Right cardiac atrium (tissue), 5 donors: ENCODE measurements at regions not wholly inside any gene's neighbourhood (a gene's known extent, or its start where the extent isn't known, plus 50 kb on each side); places are given as distances from the start of the nearest gene placed in this dataset.

Experiments
- ATAC-seq, 2 donors: fragments of 200-7000 bp; cut with Tn5 transposase; one replicate each; pipeline versions ENCODE4 v1.8.0 to v1.9.1; 2020; ENCODE audit warnings: moderate library complexity in 2 of 2, mild to moderate bottlenecking in 1 of 2
- DNase-seq, 3 donors: peaks; one replicate each; pipeline ENCODE4 v3.0.0-alpha.2; 2020
- H3K27ac ChIP-seq: one replicate; pipeline ENCODE4 v1.5.1; 2013; ENCODE audit warnings: mild to moderate bottlenecking, low read length, control low read depth, moderate library complexity
- H3K27me3 ChIP-seq: one replicate; pipeline ENCODE4 v1.6.1; 2013; ENCODE audit not compliant: control insufficient read depth, insufficient read depth
- H3K4me1 ChIP-seq: one replicate; pipeline ENCODE4 v1.6.1; 2013; ENCODE audit warnings: low read length; ENCODE audit not compliant: control insufficient read depth, insufficient read depth
- H3K4me3 ChIP-seq: one replicate; pipeline ENCODE4 v1.5.1; 2013; ENCODE audit warnings: low read length, control low read depth
- H3K9me3 ChIP-seq: one replicate; pipeline ENCODE4 v1.6.1; 2013; ENCODE audit warnings: low read length; ENCODE audit not compliant: control insufficient read depth
- WGBS: extraction: QIAGEN DNeasy Blood & Tissue Kit; methylation state at CpG from one replicate; pipeline ENCODE4 v1.1.7; 2013; 5-methylcytosine and 5-hydroxymethylcytosine counted together
- intact Hi-C, 4 donors: fragments of 100-400 bp; cut with DNase I; formaldehyde crosslinking; loops; one replicate each; pipeline versions ENCODE4 v1.11.0 to v1.14.0; 2022 to 2023
- donor health status: healthy with polysubstance abuse.
- donor health status: DM: no; HTN: yes; CAD: no.
- donor health status: DM: no; HTN: no; CAD: no.
- donor health status: DM: no; HTN: yes; CAD: no; lungs with severe emphysema.
- donor health status: DM: yes; HTN: yes; CAD: no.

- Histone ChIP-seq H3K4me3 (no peak overlapping the region), H3K27me3 (no peaks in the 10 kb centered on the region), H3K9me3 (no peaks in the 10 kb centered on the region), H3K27ac (no peak overlapping the region), H3K4me1 (peaks cover 3% of the 10 kb centered on the region)
- DNase-seq: no peak
- intact Hi-C loops: no loop called here
- no peak for ATAC-seq
- 91% methylated on average over 13 of the region's 13 CpGs for WGBS
Observed at GRCh38 chr2:216808805-216809425, 50.9 kb downstream of the TNP1 start.

GRCh38 chr2:216807857-216808272 lies 52.0 kb downstream of the TNP1 start:
- ATAC-seq (no peak), DNase-seq (peak in 2 of 3 donors; percentile 56 to 58)
- intact Hi-C loops: no loop called here
- no peak overlapping the region for H3K4me3 ChIP-seq
- H3K27ac ChIP-seq: no peak overlapping the region
- no peaks in the 10 kb centered on the region for H3K9me3 ChIP-seq
- WGBS: 65% methylated on average over 7 of the region's 7 CpGs
- no peaks in the 10 kb centered on the region for H3K27me3 ChIP-seq
- peaks cover 8% of the 10 kb centered on the region for H3K4me1 ChIP-seq

- WGBS: 74% methylated on average over 10 of the region's 10 CpGs
- Histone ChIP-seq H3K4me3 (no peak overlapping the region), H3K9me3 (no peaks in the 10 kb centered on the region), H3K4me1 (peaks cover 20% of the 10 kb centered on the region), H3K27me3 (no peaks in the 10 kb centered on the region), H3K27ac (peak overlapping the region; percentile 8)
- intact Hi-C loops: loop anchor here in 1 of 4 donors (5.0 kb wide), 1 partner anchor 238 kb away; no protein-coding TSS in a partner anchor
- ATAC-seq (peak; percentile 37 to 56), DNase-seq (peak; percentile 44 to 75 (median 72))
Observed at GRCh38 chr2:216804357-216805350, 55.2 kb downstream of the TNP1 start.

DNA sequence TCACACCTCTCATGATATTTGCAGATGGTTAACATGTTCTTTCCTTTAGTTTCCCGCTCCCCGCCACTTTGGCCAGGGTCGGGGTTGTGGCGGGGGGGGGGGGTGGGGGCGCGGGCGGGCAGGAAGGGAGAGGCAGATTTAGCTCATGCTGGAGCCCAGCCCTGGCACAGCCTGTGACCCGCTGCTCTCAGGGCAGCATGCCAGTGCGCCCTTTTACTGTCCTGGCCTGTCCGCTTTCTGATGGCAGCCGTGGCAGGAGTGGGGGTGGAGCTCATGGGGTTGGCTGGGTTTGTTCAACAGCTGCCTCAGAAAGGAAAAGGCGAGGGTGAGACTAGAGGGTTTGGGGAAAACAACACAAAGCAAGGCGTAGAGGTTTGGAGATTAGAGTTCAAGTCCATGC lies 56.1 kb downstream of the TNP1 start:
- ATAC-seq (peak; percentile 60 to 67), DNase-seq (peak; percentile 61 to 87 (median 78))
- Histone ChIP-seq H3K9me3 (no peaks in the 10 kb centered on the region), H3K27me3 (no peaks in the 10 kb centered on the region), H3K27ac (no peak overlapping the region), H3K4me1 (peaks cover 21% of the 10 kb centered on the region), H3K4me3 (no peak overlapping the region)
- WGBS: 60% methylated on average over 13 of the region's 13 CpGs
- intact Hi-C loops: loop anchor here in 1 of 4 donors (5.0 kb wide), 1 partner anchor 239 kb away; no protein-coding TSS in a partner anchor

GRCh38 chr2:216802516-216803215 lies 57.2 kb downstream of the TNP1 start:
- Histone ChIP-seq H3K9me3 (no peaks in the 10 kb centered on the region), H3K4me3 (no peak overlapping the region), H3K27me3 (no peaks in the 10 kb centered on the region), H3K4me1 (peaks cover 21% of the 10 kb centered on the region), H3K27ac (peak overlapping the region; percentile 49)
- WGBS: 65% methylated on average over 10 of the region's 10 CpGs
- DNase-seq: peak in 2 of 3 donors; percentile 58 to 83
- intact Hi-C loops: loop anchor here in 1 of 4 donors (5.0 kb wide), 1 partner anchor 240 kb away; no protein-coding TSS in a partner anchor
- peak; percentile 14 to 27 for ATAC-seq

DNA sequence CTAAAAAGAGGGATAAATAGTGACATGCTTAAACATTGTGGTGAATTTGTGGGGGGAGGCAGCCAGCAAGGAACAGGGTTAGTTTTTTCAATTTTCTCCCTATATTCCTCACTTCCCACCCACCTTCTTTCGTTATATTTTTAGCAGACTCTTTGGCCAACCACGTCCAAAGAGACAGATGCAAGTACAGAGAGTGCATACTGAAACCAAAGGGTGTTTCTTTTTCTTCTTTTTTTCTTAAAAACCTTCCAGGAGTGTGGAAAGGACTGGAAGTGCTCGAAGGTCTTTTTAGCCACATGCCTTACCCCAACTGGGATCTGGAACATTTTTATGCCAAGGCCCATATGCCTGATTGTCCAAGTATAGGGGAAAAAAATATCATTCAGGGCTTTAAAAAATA lies 59.0 kb downstream of the TNP1 start:
- ATAC-seq: no peak
- 50% methylated on average over 3 of the region's 3 CpGs for WGBS

DNA sequence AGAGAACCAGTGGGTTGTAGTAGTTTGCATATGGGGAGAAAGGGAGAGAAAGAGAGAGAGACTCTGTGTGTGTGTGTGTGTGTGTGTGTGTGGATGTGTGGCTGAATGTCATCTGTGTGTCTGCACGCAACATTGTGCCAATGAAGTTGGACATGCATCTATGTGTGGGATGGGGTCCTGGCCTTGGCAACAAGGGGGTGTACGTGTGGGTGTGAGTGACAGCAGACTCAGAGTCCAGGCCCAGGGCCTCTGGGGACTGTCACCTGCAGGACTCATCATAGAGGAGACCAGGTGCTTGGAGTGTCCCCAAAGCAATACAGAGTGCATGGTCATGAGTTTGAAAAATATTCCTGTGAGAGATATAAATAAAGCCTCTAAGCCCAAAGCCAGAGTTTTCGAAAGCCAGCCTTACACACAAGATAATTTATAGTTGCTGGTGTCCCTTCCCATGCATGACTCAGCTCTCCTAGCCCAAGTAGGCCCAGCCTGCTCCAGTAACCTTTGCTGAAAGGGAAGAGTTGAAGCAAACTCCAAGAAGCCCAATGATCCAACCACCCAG lies 59.9 kb downstream of the TNP1 start:
- WGBS: 51% methylated on average over 3 of the region's 3 CpGs
- Histone ChIP-seq H3K27me3 (no peaks in the 10 kb centered on the region), H3K27ac (peak overlapping the region; percentile 65), H3K9me3 (no peaks in the 10 kb centered on the region), H3K4me1 (peaks cover 24% of the 10 kb centered on the region), H3K4me3 (no peak overlapping the region)
- ATAC-seq (peak; percentile 29 to 41), DNase-seq (no peak)
- intact Hi-C loops: loop anchor here in 1 of 4 donors (5.0 kb wide), 1 partner anchor 242 kb away; no protein-coding TSS in a partner anchor

More for the DNA sequence above, 59.0 kb downstream of the TNP1 start:
- Histone ChIP-seq H3K4me3 (no peak overlapping the region), H3K4me1 (peaks cover 24% of the 10 kb centered on the region), H3K27me3 (no peaks in the 10 kb centered on the region), H3K9me3 (no peaks in the 10 kb centered on the region), H3K27ac (no peak overlapping the region)
- DNase-seq: no peak
- intact Hi-C loops: loop anchor here in 1 of 4 donors (5.0 kb wide), 1 partner anchor 241 kb away; no protein-coding TSS in a partner anchor

GRCh38 chr2:216796115-216796840 lies 63.6 kb downstream of the TNP1 start:
- no peaks in the 10 kb centered on the region for H3K27me3 ChIP-seq
- H3K27ac ChIP-seq: no peak overlapping the region
- no peak for ATAC-seq
- H3K4me3 ChIP-seq: no peak overlapping the region
- no peak for DNase-seq
- no peaks in the 10 kb centered on the region for H3K9me3 ChIP-seq
- H3K4me1 ChIP-seq: peaks cover 18% of the 10 kb centered on the region
- intact Hi-C loops: no loop called here
- 87% methylated on average over 10 of the region's 10 CpGs for whole genome bisulfite sequencing

GRCh38 chr2:216793386-216793785 lies 66.5 kb downstream of the TNP1 start:
- DNase-seq (no peak), ATAC-seq (no peak)
- H3K4me3 ChIP-seq: no peak overlapping the region
- H3K27ac ChIP-seq: no peak overlapping the region
- H3K9me3 ChIP-seq: no peaks in the 10 kb centered on the region
- no peaks in the 10 kb centered on the region for H3K27me3 ChIP-seq
- WGBS: 93% methylated on average over 7 of the region's 7 CpGs
- intact Hi-C loops: no loop called here
- peaks cover 12% of the 10 kb centered on the region for H3K4me1 ChIP-seq
